CD14-positive monocyte (primary cell): ENCODE measurements at regions not wholly inside any gene's neighbourhood (a gene's known extent, or its start where the extent isn't known, plus 50 kb on each side); places are given as distances from the start of the nearest gene placed in this dataset.
"Not testable (repeated sequence)": the region's sequence is repeated elsewhere in the genome, so short reads cannot be mapped to it uniquely, and the experiment has no call there.

Experiments
- DNase-seq, 3 donors: peaks; one replicate each; pipeline ENCODE4 v3.0.0-alpha.2; 2011 to 2022
- H2AFZ ChIP-seq: 2 replicates; pipeline ENCODE4 v1.6.0; 2012; ENCODE audit warnings: mild to moderate bottlenecking, low read depth, low read length, inconsistent platforms; ENCODE audit not compliant: insufficient read depth, poor library complexity, severe bottlenecking
- H3K27ac ChIP-seq, 2 donors: 1 replicate in 1 of 2; 2 replicates in 1 of 2; pipeline ENCODE4 v1.5.1; 2012 to 2013; ENCODE audit warnings: low read length in 2 of 2, control low read depth in 1 of 2, inconsistent platforms in 1 of 2, low read depth in 1 of 2, mild to moderate bottlenecking in 1 of 2
- H3K27me3 ChIP-seq, 2 donors: one replicate each; pipeline versions ENCODE4 v1.6.0 to v1.6.1; 2011 to 2013; ENCODE audit warnings: low read length in 2 of 2; ENCODE audit not compliant: control insufficient read depth in 2 of 2, insufficient read depth in 2 of 2
- H3K36me3 ChIP-seq, 2 donors: replicated peaks in 1 of 2; 1 replicate in 1 of 2; 2 replicates in 1 of 2; pipeline versions ENCODE4 v1.5.1 to v1.6.1; 2012 to 2013; ENCODE audit warnings: low read length in 2 of 2, control low read depth in 1 of 2, inconsistent platforms in 1 of 2, mild to moderate bottlenecking in 1 of 2; ENCODE audit not compliant: insufficient read depth in 2 of 2, control insufficient read depth in 1 of 2
- H3K4me1 ChIP-seq, 2 donors: 1 replicate in 1 of 2; 2 replicates in 1 of 2; pipeline versions ENCODE4 v1.5.1 to v1.6.1; 2012 to 2013; ENCODE audit warnings: low read length in 2 of 2, control low read depth in 1 of 2, inconsistent platforms in 1 of 2, mild to moderate bottlenecking in 1 of 2, moderate library complexity in 1 of 2; ENCODE audit not compliant: insufficient read depth in 2 of 2, control insufficient read depth in 1 of 2
- H3K4me2 ChIP-seq: replicated peaks from 2 replicates; pipeline ENCODE3; 2012; ENCODE audit warnings: low read length, moderate library complexity, mild to moderate bottlenecking; ENCODE audit not compliant: poor library complexity, severe bottlenecking; ENCODE audit errors: extremely low read depth
- H3K4me3 ChIP-seq, 3 experiments: fragments of 200-600 bp in 1 of 3; sonication (generic) in 1 of 3; replicated peaks in 1 of 3; 1 replicate in 2 of 3; 2 replicates in 1 of 3; pipeline ENCODE4 v1.5.1; 2011 to 2013; ENCODE audit warnings: low read length in 3 of 3, mild to moderate bottlenecking in 3 of 3, control low read depth in 2 of 3, low read depth in 2 of 3, inconsistent platforms in 1 of 3, moderate library complexity in 1 of 3
- H3K79me2 ChIP-seq: 2 replicates; pipeline ENCODE4 v1.6.0; 2012; ENCODE audit warnings: mild to moderate bottlenecking, control low read depth, inconsistent platforms, low read length, moderate library complexity; ENCODE audit not compliant: insufficient read depth
- H3K9ac ChIP-seq: 2 replicates; pipeline ENCODE4 v1.6.0; 2017; ENCODE audit warnings: low read length, mild to moderate bottlenecking; ENCODE audit not compliant: insufficient read depth, poor library complexity, severe bottlenecking
- H3K9me3 ChIP-seq, 2 donors: replicated peaks in 1 of 2; 1 replicate in 1 of 2; 2 replicates in 1 of 2; pipeline versions ENCODE4 v1.5.1 to v1.6.1; 2012 to 2013; ENCODE audit warnings: low read length in 2 of 2, control low read depth in 1 of 2; ENCODE audit not compliant: control insufficient read depth in 1 of 2, insufficient read depth in 1 of 2
- H4K20me1 ChIP-seq: 2 replicates; pipeline ENCODE4 v1.6.0; 2012; ENCODE audit warnings: mild to moderate bottlenecking, low read length, control low read depth, moderate library complexity; ENCODE audit not compliant: insufficient read depth
- H3K27ac Mint-ChIP-seq, 7 donors: one replicate each; pipeline ENCODE4 v1.8.0; 2020; ENCODE audit warnings: mild to moderate bottlenecking in 7 of 7, mixed read lengths in 7 of 7, moderate library complexity in 6 of 7, inconsistent platforms in 2 of 7
- H3K27me3 Mint-ChIP-seq, 3 donors: one replicate each; pipeline ENCODE4 v1.8.0; 2021 to 2022; ENCODE audit warnings: low read depth in 3 of 3, mild to moderate bottlenecking in 3 of 3, mixed read lengths in 3 of 3, moderate library complexity in 3 of 3, inconsistent platforms in 1 of 3
- H3K36me3 Mint-ChIP-seq, 2 donors: one replicate each; pipeline ENCODE4 v1.8.0; 2020; ENCODE audit warnings: mixed read lengths in 2 of 2, inconsistent platforms in 1 of 2, mild to moderate bottlenecking in 1 of 2
- H3K4me1 Mint-ChIP-seq: one replicate; pipeline ENCODE4 v1.8.0; 2020; ENCODE audit warnings: mild to moderate bottlenecking, mixed read lengths
- H3K4me3 Mint-ChIP-seq, 2 donors: one replicate each; pipeline ENCODE4 v1.8.0; 2020; ENCODE audit warnings: mild to moderate bottlenecking in 2 of 2, mixed read lengths in 2 of 2, moderate library complexity in 1 of 2
- H3K9me3 Mint-ChIP-seq, 7 donors: one replicate each; pipeline ENCODE4 v1.8.0; 2020 to 2022; ENCODE audit warnings: mixed read lengths in 7 of 7, mild to moderate bottlenecking in 6 of 7, moderate library complexity in 6 of 7, inconsistent platforms in 2 of 7
- WGBS: methylation state at CpG from one replicate; pipeline ENCODE4 v1.1.5; 2013; ENCODE audit warnings: missing lambda C conversion rate; ENCODE audit not compliant: insufficient coverage; 5-methylcytosine and 5-hydroxymethylcytosine counted together
- intact Hi-C, 2 donors: fragments of 100-400 bp; cut with micrococcal nuclease; formaldehyde crosslinking; loops; one replicate each; pipeline versions ENCODE4 v1.15.0 to v1.15.1; 2023
- TF ChIP-seq, protein P1 (sequence below): fragments of 200-600 bp; IDR thresholded peaks from one replicate; pipeline ENCODE4 v1.8.0; 2022; ENCODE audit warnings: antibody characterized with exemption, mild to moderate bottlenecking

DNA sequence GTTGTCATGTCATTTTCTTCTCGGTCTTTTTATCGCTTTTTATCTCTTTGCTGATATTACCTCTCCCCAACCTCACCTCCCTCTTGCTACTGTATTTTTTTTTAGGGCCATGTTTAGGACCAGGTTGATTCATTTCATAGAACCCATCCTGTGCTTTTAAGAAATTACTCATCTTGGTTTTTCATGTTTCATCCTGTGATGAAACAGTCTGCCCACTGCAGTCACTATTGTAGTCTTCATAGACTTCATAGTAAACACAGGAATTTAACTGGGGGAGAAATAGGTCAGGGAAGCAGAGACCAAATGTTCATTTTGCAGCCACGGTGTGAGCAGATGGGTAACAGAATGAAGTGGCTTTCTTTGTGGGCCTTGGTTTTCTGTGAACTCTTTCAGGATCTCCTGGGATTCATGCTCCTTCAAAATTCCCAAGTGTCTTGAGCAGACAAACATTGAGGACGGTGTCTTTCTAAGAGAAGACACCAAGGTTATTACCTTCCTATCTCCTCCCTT is 161.8 kb downstream of the NAA11 start:
- no peak overlapping the region for H3K4me3 ChIP-seq
- H4K20me1 ChIP-seq, result no peaks in the 10 kb centered on the region
- intact Hi-C loops, result no loop called here
- no peak overlapping the region for H3K4me2 ChIP-seq
- H3K27ac ChIP-seq, result no peak overlapping the region
- no peak for DNase-seq
- H3K36me3 ChIP-seq, result no peaks in the 10 kb centered on the region
- no peaks in the 10 kb centered on the region for H3K9me3 ChIP-seq
- H3K4me3 Mint-ChIP-seq, result no peak overlapping the region
- H3K27ac Mint-ChIP-seq, result no peak overlapping the region
- no peak overlapping the region for H3K9ac ChIP-seq
- TF ChIP-seq, protein P1, sequence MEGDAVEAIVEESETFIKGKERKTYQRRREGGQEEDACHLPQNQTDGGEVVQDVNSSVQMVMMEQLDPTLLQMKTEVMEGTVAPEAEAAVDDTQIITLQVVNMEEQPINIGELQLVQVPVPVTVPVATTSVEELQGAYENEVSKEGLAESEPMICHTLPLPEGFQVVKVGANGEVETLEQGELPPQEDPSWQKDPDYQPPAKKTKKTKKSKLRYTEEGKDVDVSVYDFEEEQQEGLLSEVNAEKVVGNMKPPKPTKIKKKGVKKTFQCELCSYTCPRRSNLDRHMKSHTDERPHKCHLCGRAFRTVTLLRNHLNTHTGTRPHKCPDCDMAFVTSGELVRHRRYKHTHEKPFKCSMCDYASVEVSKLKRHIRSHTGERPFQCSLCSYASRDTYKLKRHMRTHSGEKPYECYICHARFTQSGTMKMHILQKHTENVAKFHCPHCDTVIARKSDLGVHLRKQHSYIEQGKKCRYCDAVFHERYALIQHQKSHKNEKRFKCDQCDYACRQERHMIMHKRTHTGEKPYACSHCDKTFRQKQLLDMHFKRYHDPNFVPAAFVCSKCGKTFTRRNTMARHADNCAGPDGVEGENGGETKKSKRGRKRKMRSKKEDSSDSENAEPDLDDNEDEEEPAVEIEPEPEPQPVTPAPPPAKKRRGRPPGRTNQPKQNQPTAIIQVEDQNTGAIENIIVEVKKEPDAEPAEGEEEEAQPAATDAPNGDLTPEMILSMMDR, result no peak
- no peaks in the 10 kb centered on the region for H3K27me3 ChIP-seq
- H3K27me3 Mint-ChIP-seq, result peaks cover 0 to 3% (median 0%) of the 10 kb centered on the region in 3 donors
- no peak overlapping the region for H2AFZ ChIP-seq
- no peaks in the 10 kb centered on the region for H3K4me1 Mint-ChIP-seq
- WGBS, result 83% methylated on average over 1 of the region's 4 CpGs
- peaks cover 2 to 9% (median 5%) of the 10 kb centered on the region in 7 donors for H3K9me3 Mint-ChIP-seq
- no peaks in the 10 kb centered on the region for H3K36me3 Mint-ChIP-seq
- no peaks in the 10 kb centered on the region for H3K79me2 ChIP-seq
- H3K4me1 ChIP-seq, result no peaks in the 10 kb centered on the region

DNA sequence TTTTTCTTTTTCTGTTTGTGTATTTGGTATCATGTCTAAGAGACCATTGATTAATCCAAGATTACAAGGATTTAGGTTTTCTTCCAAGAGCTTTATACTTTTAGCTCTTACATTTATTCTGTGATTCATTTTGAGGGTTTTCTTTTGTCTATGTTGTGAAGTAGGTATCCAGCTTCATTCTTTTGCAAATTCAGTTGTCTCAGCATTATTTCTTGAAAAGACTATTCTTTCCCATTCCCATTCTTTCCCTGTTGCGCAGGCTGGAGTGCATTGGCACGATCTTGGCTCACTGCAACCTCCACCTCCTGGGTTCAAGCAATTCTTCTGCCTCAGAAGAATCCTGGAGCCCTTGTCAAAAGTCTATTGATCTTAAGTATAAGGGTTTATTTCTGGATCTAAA is 164.9 kb downstream of the NAA11 start:
- TF ChIP-seq, protein P1, result no peak
- Mint-ChIP-seq H3K36me3 (no peaks in the 10 kb centered on the region), H3K9me3 (peaks cover 0 to 6% (median 2%) of the 10 kb centered on the region in 7 donors), H3K27ac (no peak overlapping the region), H3K4me1 (no peaks in the 10 kb centered on the region), H3K27me3 (peaks cover 0 to 1% (median 0%) of the 10 kb centered on the region in 3 donors), H3K4me3 (no peak overlapping the region)
- no peak overlapping the region for H3K9ac ChIP-seq
- no peaks in the 10 kb centered on the region for H3K27me3 ChIP-seq
- no peaks in the 10 kb centered on the region for H3K36me3 ChIP-seq
- no peak overlapping the region for H3K27ac ChIP-seq
- no peak for DNase-seq
- no peaks in the 10 kb centered on the region for H4K20me1 ChIP-seq
- no peak overlapping the region for H3K4me3 ChIP-seq
- no peak overlapping the region for H3K4me2 ChIP-seq
- H2AFZ ChIP-seq, result no peak overlapping the region
- 100% methylated on average over 1 of the region's 2 CpGs for WGBS
- H3K4me1 ChIP-seq, result no peaks in the 10 kb centered on the region
- intact Hi-C loops, result no loop called here
- no peaks in the 10 kb centered on the region for H3K79me2 ChIP-seq
- no peaks in the 10 kb centered on the region for H3K9me3 ChIP-seq

DNA sequence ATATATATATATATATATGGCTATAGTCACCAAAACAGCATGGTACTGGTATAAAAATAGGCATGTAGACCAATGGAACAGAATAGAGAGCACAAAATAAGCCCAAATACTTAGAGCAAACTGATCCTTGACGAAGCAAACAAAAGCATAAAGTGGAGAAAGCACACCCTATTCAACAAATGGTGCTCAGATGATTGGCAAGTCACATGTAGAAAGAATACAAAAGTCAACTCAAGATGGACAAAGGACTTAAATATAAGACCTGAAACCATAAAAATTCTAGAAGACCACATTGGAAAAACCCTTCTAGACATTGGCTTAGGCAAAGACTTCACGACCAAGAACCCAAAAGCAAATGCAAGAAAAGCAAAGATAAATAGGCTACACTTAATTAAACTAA is 167.2 kb downstream of the NAA11 start:
- H3K4me3 ChIP-seq, H3K9me3 Mint-ChIP-seq, H3K27me3 Mint-ChIP-seq, H3K36me3 Mint-ChIP-seq, H3K4me2 ChIP-seq, H3K27ac ChIP-seq, H3K9ac ChIP-seq, H3K9me3 ChIP-seq, H3K36me3 ChIP-seq, H3K79me2 ChIP-seq, H2AFZ ChIP-seq, H3K27ac Mint-ChIP-seq, H3K4me3 Mint-ChIP-seq, H3K4me1 ChIP-seq, intact Hi-C loops, H3K4me1 Mint-ChIP-seq, H3K27me3 ChIP-seq, DNase-seq, H4K20me1 ChIP-seq: not testable (repeated sequence)
- WGBS, result no CpG with 5 or more reads among the region's 2 CpGs
